H9 (cell line): ENCODE measurements at regions not wholly inside any gene's neighbourhood (a gene's known extent, or its start where the extent isn't known, plus 50 kb on each side); places are given as distances from the start of the nearest gene placed in this dataset.

Source experiments
- DNase-seq: peaks from one replicate; pipeline ENCODE4 v3.0.0-alpha.2; 2017
- H2AFZ ChIP-seq: one replicate; pipeline ENCODE4 v1.6.1; 2013; ENCODE audit warnings: mild to moderate bottlenecking, low read length, control low read depth, moderate library complexity
- H2AK5ac ChIP-seq: 2 replicates; pipeline ENCODE4 v1.6.1; 2013; ENCODE audit warnings: low read length, control low read depth, mixed read lengths; ENCODE audit not compliant: insufficient read length
- H2BK120ac ChIP-seq: one replicate; pipeline ENCODE4 v1.6.1; 2013; ENCODE audit warnings: low read depth, mild to moderate bottlenecking, low read length, control low read depth, inconsistent platforms; ENCODE audit not compliant: poor library complexity, severe bottlenecking
- H2BK12ac ChIP-seq: 2 replicates; pipeline ENCODE4 v1.6.1; 2013; ENCODE audit warnings: low read length, control low read depth, mixed read lengths, low read depth; ENCODE audit not compliant: insufficient read length
- H2BK15ac ChIP-seq: 2 replicates; pipeline ENCODE4 v1.6.1; 2013; ENCODE audit warnings: low read depth, low read length, control low read depth
- H2BK20ac ChIP-seq: one replicate; pipeline ENCODE4 v1.6.1; 2013; ENCODE audit warnings: low read depth, mild to moderate bottlenecking, low read length, control low read depth, inconsistent platforms; ENCODE audit not compliant: poor library complexity, severe bottlenecking
- H2BK5ac ChIP-seq: 2 replicates; pipeline ENCODE4 v1.6.1; 2013; ENCODE audit warnings: low read length, control low read depth, mixed read lengths; ENCODE audit not compliant: insufficient read length
- H3K14ac ChIP-seq: 2 replicates; pipeline ENCODE4 v1.6.1; 2013; ENCODE audit warnings: low read length, control low read depth; ENCODE audit not compliant: insufficient read depth
- H3K18ac ChIP-seq: 2 replicates; pipeline ENCODE4 v1.6.1; 2013; ENCODE audit warnings: low read depth, mild to moderate bottlenecking, mixed read lengths, low read length, control low read depth; ENCODE audit not compliant: insufficient read length
- H3K23ac ChIP-seq: 2 replicates; pipeline ENCODE4 v1.6.1; 2013; ENCODE audit warnings: low read length, control low read depth, mixed read lengths, low read depth; ENCODE audit not compliant: insufficient read length
- H3K23me2 ChIP-seq: 2 replicates; pipeline ENCODE4 v1.6.1; 2013; ENCODE audit warnings: low read depth, mild to moderate bottlenecking, mixed read lengths, low read length, control low read depth; ENCODE audit not compliant: insufficient read length, poor library complexity, severe bottlenecking
- H3K27ac ChIP-seq: 2 replicates; pipeline ENCODE4 v1.5.1; 2013; ENCODE audit warnings: low read length, control low read depth, mixed read lengths, low read depth; ENCODE audit not compliant: insufficient read length
- H3K27me3 ChIP-seq: 2 replicates; pipeline ENCODE4 v1.6.1; 2013; ENCODE audit warnings: low read length, control low read depth, inconsistent platforms; ENCODE audit not compliant: insufficient read depth
- H3K4ac ChIP-seq: 2 replicates; pipeline ENCODE4 v1.6.1; 2013; ENCODE audit warnings: low read depth, mild to moderate bottlenecking, control low read depth, inconsistent platforms, low read length, moderate library complexity
- H3K4me1 ChIP-seq: 2 replicates; pipeline ENCODE4 v1.6.1; 2013; ENCODE audit warnings: low read length, control low read depth, inconsistent platforms; ENCODE audit not compliant: insufficient read depth
- H3K4me2 ChIP-seq: 2 replicates; pipeline ENCODE4 v1.6.1; 2013; ENCODE audit warnings: low read length, control low read depth, mixed read lengths; ENCODE audit not compliant: insufficient read length, insufficient read depth
- H3K56ac ChIP-seq: 2 replicates; pipeline ENCODE4 v1.6.1; 2013; ENCODE audit warnings: low read depth, mild to moderate bottlenecking, mixed read lengths, low read length, control low read depth; ENCODE audit not compliant: insufficient read length
- H3K79me1 ChIP-seq: 2 replicates; pipeline ENCODE4 v1.6.1; 2013; ENCODE audit warnings: low read depth, mild to moderate bottlenecking, moderate library complexity, low read length, control low read depth, inconsistent platforms; ENCODE audit not compliant: insufficient read depth, poor library complexity, severe bottlenecking
- H3K79me2 ChIP-seq: 2 replicates; pipeline ENCODE4 v1.6.1; 2013; ENCODE audit warnings: low read length, control low read depth, inconsistent platforms; ENCODE audit not compliant: insufficient read depth
- H3K9ac ChIP-seq: 2 replicates; pipeline ENCODE4 v1.6.1; 2013; ENCODE audit warnings: low read length, control low read depth, mixed read lengths; ENCODE audit not compliant: insufficient read length; ENCODE audit errors: extremely low read depth
- H3K9me3 ChIP-seq: one replicate; pipeline ENCODE4 v1.6.1; 2013; ENCODE audit warnings: low read depth, low read length, inconsistent platforms; ENCODE audit not compliant: control insufficient read depth
- H3T11ph ChIP-seq: one replicate; pipeline ENCODE4 v1.6.1; 2013; ENCODE audit warnings: mild to moderate bottlenecking, low read length, control low read depth, inconsistent platforms
- H4K20me1 ChIP-seq: one replicate; pipeline ENCODE4 v1.6.1; 2013; ENCODE audit not compliant: control insufficient read depth, insufficient read length, insufficient read depth
- H4K5ac ChIP-seq: 2 replicates; pipeline ENCODE4 v1.6.1; 2013; ENCODE audit warnings: low read depth, mild to moderate bottlenecking, mixed read lengths, low read length, control low read depth; ENCODE audit not compliant: insufficient read length
- H4K8ac ChIP-seq: replicated peaks from 2 replicates; pipeline ENCODE4 v1.6.1; 2013; ENCODE audit warnings: low read length, control low read depth, mixed read lengths, low read depth; ENCODE audit not compliant: insufficient read length
- H4K91ac ChIP-seq: 2 replicates; pipeline ENCODE4 v1.6.1; 2013; ENCODE audit warnings: low read depth, mild to moderate bottlenecking, moderate library complexity, mixed read lengths, low read length, control low read depth; ENCODE audit not compliant: insufficient read length
- H3K27ac Mint-ChIP-seq, 3 experiments: 2 replicates in 2 of 3; 3 replicates in 1 of 3; pipeline ENCODE4 v1.8.0; 2020 to 2021; ENCODE audit warnings: mixed read lengths in 3 of 3, mild to moderate bottlenecking in 1 of 3, moderate library complexity in 1 of 3
- H3K27me3 Mint-ChIP-seq: 2 replicates; pipeline ENCODE4 v1.8.0; 2021; ENCODE audit warnings: low read depth, mild to moderate bottlenecking, moderate library complexity, mixed read lengths
- H3K36me3 Mint-ChIP-seq, 3 experiments: 2 replicates in 2 of 3; 3 replicates in 1 of 3; pipeline ENCODE4 v1.8.0; 2020 to 2021; ENCODE audit warnings: low read depth in 3 of 3, mixed read lengths in 3 of 3; ENCODE audit not compliant: insufficient read depth in 1 of 3
- H3K4me1 Mint-ChIP-seq, 2 experiments: 2 replicates each; pipeline ENCODE4 v1.8.0; 2020; ENCODE audit warnings: mixed read lengths in 2 of 2
- H3K4me3 Mint-ChIP-seq, 2 experiments: 2 replicates in 1 of 2; 3 replicates in 1 of 2; pipeline ENCODE4 v1.8.0; 2020 to 2021; ENCODE audit warnings: mild to moderate bottlenecking in 2 of 2, mixed read lengths in 2 of 2, moderate library complexity in 1 of 2
- H3K9me3 Mint-ChIP-seq, 2 experiments: 2 replicates in 1 of 2; 3 replicates in 1 of 2; pipeline ENCODE4 v1.8.0; 2020; ENCODE audit warnings: mild to moderate bottlenecking in 2 of 2, mixed read lengths in 2 of 2, moderate library complexity in 1 of 2
- CTCF ChIP-seq: fragments of 200-600 bp; sonication (generic); conservative IDR thresholded peaks from 3 replicates; pipeline ENCODE4 v1.8.0; 2021; ENCODE audit warnings: antibody characterized with exemption, mild to moderate bottlenecking
- WGBS: extraction: QIAGEN DNeasy Blood & Tissue Kit; methylation state at CpG from one replicate; pipeline ENCODE4 v1.1.7; 2013; ENCODE audit warnings: missing lambda C conversion rate, low lambda C conversion rate, mixed read lengths; ENCODE audit not compliant: insufficient read length; ENCODE audit errors: extremely low coverage; 5-methylcytosine and 5-hydroxymethylcytosine counted together

GRCh38 chr5:58150926-58151325 is 309.0 kb downstream of the PLK2 start:
- Histone ChIP-seq H3K4me1 (no peaks in the 10 kb centered on the region), H3K23ac (no peak overlapping the region), H4K5ac (no peak overlapping the region), H3K27ac (no peak overlapping the region), H2AK5ac (no peak overlapping the region), H3K18ac (no peak overlapping the region), H4K8ac (no peak overlapping the region), H3T11ph (no peak overlapping the region), H3K23me2 (no peaks in the 10 kb centered on the region), H2BK20ac (no peak overlapping the region), H3K4ac (no peak overlapping the region), H3K9ac (no peak overlapping the region), H3K14ac (no peak overlapping the region), H3K79me1 (no peaks in the 10 kb centered on the region), H2BK12ac (no peak overlapping the region), H3K56ac (no peak overlapping the region), H3K79me2 (no peaks in the 10 kb centered on the region), H2BK5ac (no peak overlapping the region), H3K27me3 (no peaks in the 10 kb centered on the region), H2BK120ac (no peak overlapping the region), H4K91ac (no peak overlapping the region), H3K4me2 (no peak overlapping the region), H3K9me3 (no peaks in the 10 kb centered on the region), H4K20me1 (no peaks in the 10 kb centered on the region), H2BK15ac (no peak overlapping the region), H2AFZ (no peak overlapping the region)
- H3K36me3 Mint-ChIP-seq, result no peaks in the 10 kb centered on the region; a peak in 2 of 7 replicates
- peaks cover 0 to 4% of the 10 kb centered on the region in 2 experiments; a peak in 1 of 4 replicates for H3K4me1 Mint-ChIP-seq
- H3K27me3 Mint-ChIP-seq, result no peaks in the 10 kb centered on the region
- no peak for DNase-seq
- peaks cover 0 to 2% of the 10 kb centered on the region in 2 experiments; a peak in 4 of 5 replicates for H3K9me3 Mint-ChIP-seq
- no peak for TF ChIP-seq CTCF
- H3K27ac Mint-ChIP-seq, result no peak overlapping the region
- H3K4me3 Mint-ChIP-seq, result no peak overlapping the region
- no CpG with 5 or more reads among the region's 2 CpGs for WGBS
